Epithelial cell of prostate (primary cell): ENCODE measurements at regions not wholly inside any gene's neighbourhood (a gene's known extent, or its start where the extent isn't known, plus 50 kb on each side); places are given as distances from the start of the nearest gene placed in this dataset.

Source experiments
- DNase-seq: peaks from one replicate; pipeline ENCODE4 v3.0.0-alpha.2; 2011; ENCODE audit warnings: low read depth, low spot score
- H3K27ac ChIP-seq: fragments of 450-650 bp; 2 replicates; pipeline ENCODE4 v1.5.1; 2017; ENCODE audit warnings: mild to moderate bottlenecking

DNA sequence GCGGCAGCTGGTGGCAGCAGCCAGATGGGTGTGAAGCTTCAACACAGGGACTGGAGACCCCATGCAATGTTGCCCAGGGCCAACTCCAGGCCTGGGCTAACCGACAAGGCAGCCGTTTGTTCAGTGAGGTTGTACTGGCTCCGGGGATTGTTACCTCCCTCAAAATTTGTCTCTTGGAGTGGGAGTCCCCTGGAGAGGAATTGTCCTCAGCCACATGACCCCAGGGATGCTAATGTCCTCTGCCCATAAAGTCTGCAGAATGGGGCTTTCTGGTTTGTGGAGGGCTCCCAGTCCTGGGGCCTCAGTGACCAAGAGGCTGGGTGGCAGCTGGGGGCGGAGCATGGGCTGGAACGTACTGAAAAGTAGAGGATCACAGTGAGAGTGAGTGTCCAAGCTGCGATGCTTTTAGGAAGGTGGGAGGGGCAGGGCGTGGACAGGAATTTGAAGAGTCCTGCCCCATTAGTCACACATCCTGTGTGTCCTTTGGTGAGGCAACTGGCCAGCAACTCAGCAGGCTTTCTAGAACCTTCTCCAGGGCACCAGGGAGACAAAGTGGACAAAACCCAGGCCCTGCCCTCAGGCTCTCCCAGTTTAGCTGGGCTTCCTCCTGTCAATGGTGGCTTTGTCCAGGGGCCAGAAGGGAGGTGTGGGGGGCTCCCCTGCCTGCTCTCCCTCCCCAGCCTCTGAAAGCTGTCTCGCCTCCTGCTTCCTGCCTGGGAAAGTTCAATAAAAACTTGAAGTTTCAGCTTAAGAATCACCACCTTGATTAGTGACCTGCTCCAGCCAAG, 114.0 kb downstream of the NSG2 start:
- DNase-seq, result peak; percentile 56
- peak overlapping the region; percentile 71 for H3K27ac ChIP-seq

DNA sequence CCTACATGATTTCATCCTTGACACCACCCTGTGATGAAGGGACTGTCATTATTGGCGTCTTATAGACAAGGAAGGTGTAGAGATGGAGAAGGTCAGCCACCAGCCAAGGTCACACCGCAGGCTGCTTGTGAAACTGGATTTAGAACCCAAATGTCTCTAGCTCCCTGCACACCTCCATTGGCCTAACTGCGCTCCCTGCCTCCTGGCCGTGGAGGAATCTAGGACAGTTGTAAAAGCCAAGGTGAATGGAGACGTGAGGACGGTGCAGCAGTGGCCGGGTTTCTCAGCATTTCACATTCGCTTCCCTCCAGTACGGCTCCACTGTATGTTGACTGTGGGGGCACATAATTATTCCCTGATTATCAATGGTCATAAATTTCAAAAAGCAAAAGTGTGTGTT, 119.9 kb downstream of the NSG2 start:
- H3K27ac ChIP-seq, result no peak overlapping the region
- DNase-seq, result no peak

DNA sequence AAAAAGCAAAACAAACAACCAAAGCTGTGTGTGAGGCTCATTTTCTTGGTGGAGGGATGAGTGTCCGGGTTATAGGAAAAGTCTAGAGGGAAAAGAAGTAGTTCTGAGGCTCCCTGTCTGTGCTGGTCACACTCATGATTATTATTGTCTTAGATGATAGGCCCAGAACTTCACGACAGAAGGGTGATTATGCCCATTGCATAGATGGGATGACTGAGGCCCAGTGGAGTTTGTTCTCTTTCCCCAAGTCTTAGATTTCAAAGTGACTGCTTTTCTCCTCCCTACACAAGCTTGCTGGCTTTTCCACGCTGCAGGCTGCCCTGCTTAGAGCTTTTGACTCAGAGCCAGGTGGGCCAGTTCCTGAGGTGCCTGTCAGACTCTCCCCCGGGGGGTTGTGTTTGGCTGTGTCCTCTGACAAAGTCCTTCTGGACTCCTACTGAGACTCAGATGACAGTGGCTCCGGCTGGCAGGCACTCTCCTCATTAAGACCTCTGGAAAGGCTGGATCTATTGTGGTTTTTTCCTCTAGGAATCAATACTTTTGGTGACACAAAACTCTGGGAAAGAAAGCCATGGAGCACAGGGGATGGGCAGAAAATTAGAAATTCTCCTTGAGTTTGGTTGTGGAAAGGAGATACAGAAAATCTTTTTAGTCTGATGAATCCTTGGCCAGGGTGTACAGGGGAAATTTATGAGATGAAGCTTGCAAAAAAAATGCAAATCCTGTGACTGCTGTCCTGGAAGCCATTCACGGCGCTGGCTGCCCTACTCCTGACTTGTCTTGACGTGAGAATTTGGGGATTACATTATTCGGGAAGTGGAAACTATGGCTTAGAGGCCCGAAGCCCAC, 120.9 kb downstream of the NSG2 start:
- no peak overlapping the region for H3K27ac ChIP-seq
- no peak for DNase-seq

DNA sequence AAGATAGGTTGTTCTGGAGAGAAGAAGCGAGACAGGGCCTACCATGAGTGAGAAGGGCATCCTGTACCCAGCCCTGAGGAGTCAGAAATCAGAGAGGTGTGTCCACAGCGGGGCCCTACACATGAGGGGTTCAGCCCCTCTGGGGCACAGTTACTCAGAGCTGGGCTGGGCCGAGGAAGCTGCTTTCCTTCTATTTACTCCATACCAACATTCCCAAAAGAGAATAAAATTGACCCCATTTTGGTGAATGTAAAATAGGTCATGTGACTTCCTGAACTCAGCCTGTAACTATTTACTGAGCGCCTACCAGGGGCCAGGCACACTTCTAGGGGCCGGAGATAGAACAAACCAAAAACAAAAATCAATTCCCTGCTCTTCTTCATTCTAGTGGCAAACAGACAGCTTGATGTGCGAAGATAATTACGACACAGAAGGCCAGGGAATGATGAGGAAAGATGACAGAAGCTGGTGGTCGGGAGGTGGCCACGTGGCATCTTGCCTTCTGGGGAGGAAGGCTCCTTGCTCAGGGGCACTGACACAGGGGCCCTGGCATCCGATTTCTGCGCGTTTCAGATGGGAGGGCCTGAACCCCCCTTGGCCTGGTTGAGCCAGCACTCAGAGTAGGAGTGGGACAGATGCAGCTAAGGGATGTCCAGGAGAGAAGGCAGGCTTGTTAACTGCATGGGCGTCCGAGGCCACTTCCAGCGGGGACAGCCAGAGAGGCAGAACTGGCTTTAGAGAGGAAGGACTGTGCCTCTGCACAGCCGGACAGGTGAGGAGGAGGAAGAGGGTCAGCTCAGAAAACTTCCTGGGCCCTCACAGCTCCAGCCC, 121.8 kb downstream of the NSG2 start:
- DNase-seq, result no peak
- H3K27ac ChIP-seq, result no peak overlapping the region

DNA sequence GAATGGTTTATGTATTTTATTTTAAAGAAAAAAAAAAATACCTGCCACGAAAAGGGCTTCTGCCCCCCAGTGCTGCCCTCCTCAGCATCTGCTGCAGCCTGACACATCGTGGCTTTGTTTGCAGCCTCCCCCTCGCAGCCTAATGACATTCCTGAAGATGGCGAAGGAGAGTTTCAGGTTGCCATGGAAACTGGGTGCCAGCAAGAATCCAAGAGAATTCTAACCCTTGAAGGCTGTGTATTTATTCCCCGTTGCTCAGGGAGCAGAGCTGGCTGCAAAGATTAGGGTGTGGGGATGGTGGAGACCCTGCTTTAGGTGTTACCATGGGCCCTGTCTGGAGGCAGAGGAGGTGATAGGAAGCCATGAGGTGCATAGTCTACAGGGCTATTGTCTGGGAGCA, 126.6 kb downstream of the NSG2 start:
- no peak for DNase-seq
- H3K27ac ChIP-seq, result no peak overlapping the region

DNA sequence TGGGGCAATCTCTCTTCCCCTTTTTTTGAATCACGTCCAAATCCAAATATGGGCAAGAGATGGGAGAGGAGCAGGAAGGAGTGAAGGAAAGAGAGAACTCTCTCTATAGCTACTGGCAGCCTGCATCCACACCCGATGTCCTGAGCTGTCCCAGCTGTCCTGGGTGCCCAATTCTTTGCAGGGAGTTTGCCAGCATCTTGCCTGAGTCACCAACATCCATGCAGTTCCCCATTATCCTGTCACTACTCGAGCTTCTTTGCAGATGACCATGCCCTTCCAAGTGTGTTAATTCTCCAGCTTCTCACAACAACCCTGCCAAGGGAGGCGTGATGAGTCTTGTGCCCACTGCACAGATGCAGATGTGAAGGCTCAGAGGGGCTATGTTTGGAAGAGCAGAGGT, 127.1 kb downstream of the NSG2 start:
- no peak overlapping the region for H3K27ac ChIP-seq
- no peak for DNase-seq

DNA sequence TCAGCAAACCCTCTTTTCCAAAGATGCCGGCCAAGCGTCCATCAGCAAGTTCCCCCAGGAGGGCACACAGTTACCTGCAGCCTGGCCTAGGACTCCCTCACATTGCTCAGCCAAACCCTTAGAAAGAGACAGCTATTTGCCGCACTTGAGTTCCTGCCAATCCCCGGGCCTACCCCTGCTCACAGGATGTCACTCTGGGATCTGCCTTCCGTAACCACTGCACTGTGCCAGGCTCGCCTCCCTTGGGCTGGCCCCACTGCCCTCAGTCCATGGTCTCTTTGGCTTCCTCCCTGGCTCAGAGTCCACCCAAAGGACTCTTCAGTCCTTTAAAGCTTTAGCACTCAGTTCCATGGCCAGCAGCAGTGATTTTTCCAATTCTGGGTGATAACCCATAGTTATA, 128.3 kb downstream of the NSG2 start:
- no peak for DNase-seq
- H3K27ac ChIP-seq, result no peak overlapping the region

DNA sequence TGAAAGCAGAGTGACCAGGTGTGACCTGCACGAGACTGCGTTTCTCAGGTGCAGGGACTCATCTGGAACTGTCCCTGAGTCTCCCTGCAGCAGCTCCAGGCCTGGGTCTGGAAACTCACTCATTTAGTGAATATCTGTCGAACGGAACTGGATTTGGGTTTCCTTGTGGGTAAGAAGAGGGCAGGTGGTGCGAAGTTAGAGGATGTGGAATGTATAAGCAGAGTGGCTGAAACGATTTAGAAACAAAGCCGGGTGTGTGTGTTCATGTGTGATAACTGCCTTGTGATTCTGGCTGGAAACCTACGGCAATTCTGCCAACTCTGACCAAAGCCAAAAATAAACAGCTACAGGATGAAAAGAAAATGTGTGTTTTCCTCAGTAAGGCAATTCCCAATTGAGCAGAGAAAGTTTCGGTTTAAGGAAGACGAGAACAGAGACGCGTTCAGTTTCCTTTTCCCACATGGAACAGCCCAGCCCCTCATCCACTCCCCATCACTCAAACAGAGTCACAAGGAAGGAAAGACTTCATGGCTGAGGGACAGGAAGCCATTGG, 130.3 kb downstream of the NSG2 start:
- H3K27ac ChIP-seq, result no peak overlapping the region
- no peak for DNase-seq

DNA sequence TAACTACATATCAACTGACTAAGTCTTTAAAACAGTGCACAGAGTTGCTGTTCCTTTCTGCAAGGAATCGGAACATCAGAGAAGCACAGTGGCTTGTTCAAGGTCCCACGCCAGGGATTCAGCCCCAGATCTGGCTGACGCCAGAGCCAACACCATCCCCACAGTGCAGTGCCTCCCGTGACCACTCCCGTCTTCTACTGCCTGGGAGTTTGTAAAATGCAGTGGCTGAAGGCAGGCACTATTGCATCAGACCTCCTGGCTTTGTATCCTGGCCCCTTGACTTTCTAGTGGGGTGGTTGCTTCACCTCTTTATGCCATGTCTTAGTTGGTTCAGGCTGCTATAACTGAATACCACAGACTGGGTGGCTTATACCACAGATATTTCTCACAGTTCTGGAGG, 131.0 kb downstream of the NSG2 start:
- DNase-seq, result no peak
- no peak overlapping the region for H3K27ac ChIP-seq

DNA sequence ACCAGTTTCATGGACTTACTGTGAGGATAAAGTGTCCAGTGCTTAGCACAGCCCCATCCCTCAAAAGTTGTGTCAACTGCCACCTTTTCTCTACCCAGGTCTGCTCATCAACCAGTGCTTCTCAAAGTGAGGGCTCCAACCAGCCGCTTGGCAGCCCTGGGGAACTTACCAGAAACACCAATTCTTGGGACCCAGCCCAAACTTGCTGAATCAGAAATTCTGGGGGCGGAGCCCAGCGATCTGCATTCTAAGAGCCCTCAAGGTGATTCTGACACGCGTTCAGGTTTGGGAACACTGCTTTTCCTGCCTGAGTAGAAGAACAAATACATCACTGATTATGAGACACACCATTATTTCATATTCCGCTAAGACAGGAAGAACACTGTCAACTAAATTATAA, 132.0 kb downstream of the NSG2 start:
- no peak for DNase-seq

DNA sequence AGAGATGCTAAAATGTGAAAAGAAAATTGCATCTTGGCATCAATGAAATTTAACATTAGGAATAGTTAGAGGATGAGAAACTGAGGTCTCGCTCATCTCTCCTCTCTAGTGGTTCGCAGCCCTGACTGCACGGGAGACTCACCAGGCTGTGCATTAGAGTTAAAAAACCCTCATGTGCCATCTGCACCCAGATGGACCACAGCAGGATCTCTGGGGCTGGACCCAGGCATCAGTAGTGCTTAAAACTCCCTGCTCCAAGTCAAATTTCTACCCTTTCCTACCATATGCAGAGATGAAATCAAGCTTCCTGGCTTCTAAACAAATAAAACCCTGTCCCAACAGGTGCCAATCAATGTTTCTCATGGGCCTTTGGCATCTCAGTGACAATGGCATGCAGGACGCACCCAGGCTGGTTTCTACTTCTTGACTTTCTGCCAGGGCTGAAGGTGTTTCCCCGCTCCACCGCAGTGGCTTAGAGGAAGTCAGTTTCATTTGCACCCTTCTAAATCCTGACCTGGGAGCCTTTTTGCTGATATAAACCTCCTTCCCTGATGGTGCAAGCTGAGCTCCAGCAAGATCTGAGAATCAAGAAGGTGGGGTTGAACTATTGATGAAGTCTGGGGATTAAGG, 132.6 kb downstream of the NSG2 start:
- no peak overlapping the region for H3K27ac ChIP-seq
- DNase-seq, result no peak

More for the DNA sequence above, 132.0 kb downstream of the NSG2 start:
- H3K27ac ChIP-seq, result no peak overlapping the region

DNA sequence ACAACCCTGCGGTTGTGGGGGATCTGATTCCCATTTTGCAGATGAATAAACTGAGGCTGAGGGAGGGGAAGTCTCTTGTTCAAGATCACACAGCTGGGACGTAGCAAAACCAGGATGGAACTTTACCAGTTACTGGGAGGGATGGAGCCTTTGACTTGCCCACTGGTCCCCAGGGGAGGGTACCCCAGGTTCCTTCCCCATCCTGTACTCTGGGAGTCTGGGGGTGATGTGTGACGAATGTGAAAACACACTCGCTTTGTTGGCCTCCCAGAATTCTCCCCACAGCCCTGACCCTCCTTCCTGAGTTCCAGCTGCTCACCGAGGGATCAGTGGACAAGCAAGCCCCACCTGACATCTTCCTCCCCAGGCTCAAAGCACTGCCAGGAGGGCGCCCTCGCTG, 135.1 kb downstream of the NSG2 start:
- DNase-seq, result no peak
- no peak overlapping the region for H3K27ac ChIP-seq

DNA sequence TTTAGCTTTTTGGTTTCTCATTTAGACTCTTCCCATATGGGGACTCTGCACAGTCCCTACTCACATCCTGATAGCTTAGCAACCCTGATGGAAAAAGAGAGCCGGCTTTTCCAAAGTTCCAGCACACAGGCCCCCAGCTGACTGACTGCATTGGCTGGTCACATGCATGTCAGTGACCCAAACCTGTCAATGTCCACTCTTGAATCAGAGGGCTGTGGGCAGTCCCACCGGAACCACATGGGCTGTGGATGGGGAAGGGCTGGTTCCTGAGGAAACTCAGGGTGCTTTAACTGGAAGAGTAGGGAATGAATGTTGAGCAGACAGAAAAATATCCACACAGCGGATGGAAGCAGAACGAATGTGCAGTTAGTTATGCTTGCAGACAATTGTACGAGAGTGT, 136.6 kb downstream of the NSG2 start:
- no peak overlapping the region for H3K27ac ChIP-seq
- no peak for DNase-seq

DNA sequence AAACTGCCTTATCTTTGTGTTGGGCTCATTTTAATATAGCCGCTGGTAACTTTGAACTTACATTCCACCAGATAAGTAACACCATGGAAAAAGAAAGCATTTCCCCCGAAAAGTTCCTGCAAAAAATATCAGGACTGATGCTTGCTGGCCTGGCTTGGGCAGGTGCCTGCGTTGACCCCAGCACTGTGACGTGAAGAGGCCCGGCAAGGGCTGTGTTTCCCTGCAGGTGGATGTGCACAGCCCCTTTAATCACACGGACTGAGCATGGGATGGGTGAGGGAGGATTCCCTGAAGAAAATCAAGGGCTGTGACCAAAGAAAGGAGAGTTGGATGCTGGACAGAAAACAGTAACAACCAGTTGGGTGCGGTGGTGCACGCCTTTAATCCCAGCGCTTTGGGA, 138.2 kb downstream of the NSG2 start:
- no peak overlapping the region for H3K27ac ChIP-seq

DNA sequence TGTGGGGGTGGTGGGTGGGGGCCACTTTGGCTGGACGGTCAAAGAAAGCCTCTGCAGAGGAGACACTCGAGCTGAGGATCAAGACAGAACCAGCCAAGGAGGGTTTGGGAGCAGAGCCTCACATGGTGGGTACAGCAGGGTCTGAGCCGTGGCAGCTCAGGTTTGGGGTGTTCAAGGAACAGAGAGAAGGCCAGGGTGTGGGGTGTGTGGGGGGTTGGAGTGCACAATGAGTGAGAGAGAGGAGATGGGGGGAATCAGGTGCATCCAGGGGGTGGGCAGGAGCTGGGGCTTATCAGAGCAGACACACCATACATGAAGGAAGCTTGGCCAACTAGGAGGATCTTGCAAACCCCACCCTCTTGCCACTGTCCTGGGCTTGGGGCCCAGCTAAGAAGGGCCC, 140.0 kb downstream of the NSG2 start:
- no peak for DNase-seq
- no peak overlapping the region for H3K27ac ChIP-seq

More for the DNA sequence above, 138.2 kb downstream of the NSG2 start:
- no peak for DNase-seq

DNA sequence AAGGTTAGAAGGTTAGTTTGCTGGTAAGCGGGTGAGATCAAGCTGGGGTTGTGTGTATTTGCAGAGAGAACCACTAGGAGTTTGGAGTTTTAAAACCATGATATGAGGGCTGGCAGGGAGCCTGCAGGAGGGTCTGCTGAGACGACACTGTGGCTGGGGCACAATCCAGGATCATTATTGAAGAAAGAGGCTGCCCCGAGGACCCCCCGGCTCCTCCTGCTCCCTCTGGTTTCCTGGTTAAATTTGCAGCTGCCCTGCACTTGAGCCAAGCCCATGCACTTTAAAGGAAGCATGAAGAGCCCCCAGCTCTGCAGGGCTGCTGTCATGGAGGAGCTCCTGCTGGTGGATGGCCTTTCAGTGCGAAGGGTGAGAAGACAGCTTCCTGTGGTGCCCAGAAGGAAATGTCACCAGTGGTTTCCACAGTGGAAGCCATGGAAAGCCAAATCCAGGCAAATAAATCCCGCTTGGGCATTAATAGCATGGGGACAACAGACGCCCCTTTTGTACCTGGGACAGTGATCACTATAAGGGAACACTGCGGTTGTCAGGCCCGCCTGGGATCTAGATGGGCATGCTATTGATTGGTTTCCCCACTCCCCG, 140.7 kb downstream of the NSG2 start:
- no peak for DNase-seq
- no peak overlapping the region for H3K27ac ChIP-seq

DNA sequence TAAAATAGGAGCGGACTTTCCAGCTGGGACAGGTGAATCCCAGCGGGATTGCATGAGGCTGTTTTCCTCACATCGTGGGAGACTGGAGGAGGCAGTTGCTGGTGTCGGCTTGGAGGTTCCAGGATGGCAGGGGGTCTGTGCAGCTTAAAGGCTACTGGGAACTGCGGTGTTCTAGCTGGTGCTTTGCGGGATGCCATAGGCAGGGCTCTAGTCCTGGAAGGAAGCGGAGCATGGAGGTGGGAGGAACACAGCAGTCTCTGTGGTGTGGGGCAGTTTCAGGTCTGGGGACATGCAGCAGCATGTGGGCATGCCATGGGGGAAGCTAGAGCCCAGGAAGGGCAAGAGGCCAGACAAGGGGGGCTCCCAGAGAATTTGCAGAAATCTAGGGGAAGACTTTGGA, 141.5 kb downstream of the NSG2 start:
- DNase-seq, result no peak
- no peak overlapping the region for H3K27ac ChIP-seq

DNA sequence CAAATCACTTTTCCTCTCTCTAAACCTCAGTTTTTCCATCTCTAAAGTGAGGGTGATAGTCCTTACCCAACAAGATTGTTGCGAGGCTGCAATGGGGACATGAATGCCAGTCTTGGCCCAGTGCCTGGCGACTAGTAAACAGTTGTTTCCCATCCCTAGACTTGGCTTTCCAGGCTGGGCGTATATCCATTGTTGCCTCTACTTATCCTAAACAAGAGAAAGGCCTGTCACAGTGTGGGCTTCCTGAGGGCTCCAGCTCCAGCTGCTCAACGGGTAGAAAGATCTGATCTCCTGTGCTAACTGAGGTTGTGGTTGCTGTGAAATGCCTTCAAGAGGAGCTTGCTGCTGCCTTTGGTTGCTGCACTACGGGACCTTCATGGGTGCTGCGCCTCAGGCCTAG, 142.0 kb downstream of the NSG2 start:
- H3K27ac ChIP-seq, result no peak overlapping the region
- no peak for DNase-seq

DNA sequence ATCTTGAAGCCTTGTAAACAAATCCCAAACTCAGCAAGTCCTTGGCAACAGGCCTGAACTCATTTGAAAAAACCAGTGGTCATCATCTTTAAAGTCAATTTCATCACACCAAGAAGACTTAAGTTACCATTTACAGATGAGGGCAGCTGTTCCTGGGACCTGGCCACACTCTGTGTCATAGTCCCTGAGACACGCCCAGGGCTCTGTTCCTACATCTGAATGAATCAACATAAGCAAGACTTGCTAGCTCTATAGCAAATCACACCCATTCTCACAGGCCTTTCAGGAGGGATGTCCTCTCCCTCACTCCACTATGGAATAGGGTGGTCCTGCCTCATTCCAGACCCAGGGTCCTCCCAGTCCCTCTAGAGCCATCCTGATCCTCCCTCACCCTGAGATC, 142.8 kb downstream of the NSG2 start:
- H3K27ac ChIP-seq, result no peak overlapping the region

More for the DNA sequence above, 142.8 kb downstream of the NSG2 start:
- DNase-seq, result no peak
